ENCODE measurements at regions not wholly inside any gene's neighbourhood (a gene's known extent, or its start where the extent isn't known, plus 50 kb on each side); places are given as distances from the start of the nearest gene placed in this dataset.

DNA sequence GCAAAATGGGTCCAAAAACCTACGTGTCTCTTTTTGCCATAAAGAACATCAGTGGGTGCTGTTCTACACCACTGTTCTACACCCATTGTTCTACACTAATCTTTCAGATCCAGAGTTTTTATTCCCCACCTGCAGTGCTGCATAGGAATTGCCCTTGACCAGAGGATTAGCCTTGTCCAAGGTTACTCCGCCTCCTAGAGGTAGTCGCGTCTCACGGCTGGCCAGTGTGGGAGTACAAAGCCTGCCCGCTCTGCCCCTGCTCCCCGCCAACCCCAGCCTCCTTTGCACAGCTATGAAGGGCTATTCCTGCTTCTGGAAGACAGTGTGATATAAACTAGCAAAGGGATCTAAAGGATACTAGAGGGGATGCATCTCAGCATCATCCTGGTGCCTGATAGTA is 222.1 kb upstream of the LMCD1 start:
- TF ChIP-seq CTCF (IDR thresholded peaks at IDR 0.05) (no peak), POLR2AphosphoS5 (IDR thresholded peaks at IDR 0.05; ENCODE audit: low read depth, low read length) (no peak)
